AG04449 (cell line): ENCODE measurements at regions not wholly inside any gene's neighbourhood (a gene's known extent, or its start where the extent isn't known, plus 50 kb on each side); places are given as distances from the start of the nearest gene placed in this dataset.

Experiments
- CTCF ChIA-PET: fragments of 350-600 bp; formaldehyde crosslinking; extraction: SDS; loops from one replicate; lab custom pipeline; 2021; ENCODE audit warnings: antibody characterized with exemption; lab: Yijun Ruan, JAX
- POLR2A ChIA-PET: fragments of 400-600, 350-600 bp; formaldehyde crosslinking; extraction: SDS; loops from one replicate; lab custom pipeline; 2020; ENCODE audit warnings: antibody characterized with exemption, inconsistent platforms; lab: Yijun Ruan, JAX
- DNase-seq: peaks from one replicate; pipeline ENCODE4 v3.0.0-alpha.2; 2010; ENCODE audit warnings: low read depth, low spot score
- H3K4me3 ChIP-seq: 2 replicates; pipeline ENCODE4 v1.5.1; 2011; ENCODE audit warnings: low read depth, mild to moderate bottlenecking, control low read depth, low read length
- CTCF ChIP-seq: IDR thresholded peaks from one replicate; pipeline ENCODE4 v1.5.1; 2011; ENCODE audit warnings: mild to moderate bottlenecking, moderate library complexity, low read length, control low read depth, inconsistent platforms; ENCODE audit not compliant: insufficient read depth; ENCODE audit errors: missing control alignments

GRCh38 chr2:59939236-59939635, 614.2 kb downstream of the BCL11A start:
- DNase-seq: no peak
- ChIA-PET POLR2A (no interaction called here), CTCF (no interaction called here)
- no peak overlapping the region for H3K4me3 ChIP-seq
- TF ChIP-seq CTCF: no peak

GRCh38 chr2:59938181-59938580, 615.3 kb downstream of the BCL11A start:
- no peak overlapping the region for H3K4me3 ChIP-seq
- DNase-seq: no peak
- no peak for TF ChIP-seq CTCF
- POLR2A ChIA-PET: no interaction called here
- CTCF ChIA-PET: no interaction called here

GRCh38 chr2:59936048-59936447, 617.4 kb downstream of the BCL11A start:
- TF ChIP-seq CTCF: no peak
- H3K4me3 ChIP-seq: no peak overlapping the region
- no peak for DNase-seq
- ChIA-PET CTCF (no interaction called here), POLR2A (no interaction called here)

- ChIA-PET POLR2A (no interaction called here), CTCF (no interaction called here)
- no peak overlapping the region for H3K4me3 ChIP-seq
- TF ChIP-seq CTCF: no peak
- DNase-seq: no peak
Measured at GRCh38 chr2:59935005-59935404, 618.4 kb downstream of the BCL11A start.

- no peak overlapping the region for H3K4me3 ChIP-seq
- ChIA-PET CTCF (no interaction called here), POLR2A (no interaction called here)
- no peak for DNase-seq
- no peak for TF ChIP-seq CTCF
Measured at GRCh38 chr2:59933948-59934347, 619.5 kb downstream of the BCL11A start.

- no peak for TF ChIP-seq CTCF
- DNase-seq: no peak
- H3K4me3 ChIP-seq: no peak overlapping the region
- CTCF ChIA-PET: no interaction called here
- POLR2A ChIA-PET: no interaction called here
Measured at GRCh38 chr2:59932341-59932740, 621.1 kb downstream of the BCL11A start.
